ENCODE measurements at regions not wholly inside any gene's neighbourhood (a gene's known extent, or its start where the extent isn't known, plus 50 kb on each side); places are given as distances from the start of the nearest gene placed in this dataset.

GRCh38 chr15:94683902-94684301 is 452.5 kb downstream of the MCTP2 start:
- no peak for DNase-seq

DNA sequence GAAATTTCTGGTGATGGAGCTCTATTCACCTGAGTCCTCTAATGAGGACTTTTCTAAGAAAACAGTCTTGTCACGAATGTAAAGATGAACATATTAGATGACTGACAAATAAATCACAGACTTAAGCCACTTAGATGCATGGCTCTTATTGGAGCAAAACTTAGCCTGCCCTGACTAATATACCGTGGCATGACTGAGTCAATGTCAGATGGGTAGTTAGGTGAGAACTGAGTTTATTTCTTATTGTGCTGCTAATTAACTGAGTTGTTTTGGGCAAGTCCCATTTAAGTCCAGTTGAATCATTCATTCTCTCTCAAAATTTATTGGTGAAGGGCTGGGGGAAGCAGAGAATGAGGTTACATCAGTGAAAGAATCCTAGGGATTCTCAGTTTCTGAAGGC is 459.8 kb downstream of the MCTP2 start:
- DNase-seq: no peak

- no peak for DNase-seq
Measured at GRCh38 chr15:94692710-94693109, 461.3 kb downstream of the MCTP2 start.

GRCh38 chr15:94700211-94700610 is 468.9 kb downstream of the MCTP2 start:
- no peak for DNase-seq

DNA sequence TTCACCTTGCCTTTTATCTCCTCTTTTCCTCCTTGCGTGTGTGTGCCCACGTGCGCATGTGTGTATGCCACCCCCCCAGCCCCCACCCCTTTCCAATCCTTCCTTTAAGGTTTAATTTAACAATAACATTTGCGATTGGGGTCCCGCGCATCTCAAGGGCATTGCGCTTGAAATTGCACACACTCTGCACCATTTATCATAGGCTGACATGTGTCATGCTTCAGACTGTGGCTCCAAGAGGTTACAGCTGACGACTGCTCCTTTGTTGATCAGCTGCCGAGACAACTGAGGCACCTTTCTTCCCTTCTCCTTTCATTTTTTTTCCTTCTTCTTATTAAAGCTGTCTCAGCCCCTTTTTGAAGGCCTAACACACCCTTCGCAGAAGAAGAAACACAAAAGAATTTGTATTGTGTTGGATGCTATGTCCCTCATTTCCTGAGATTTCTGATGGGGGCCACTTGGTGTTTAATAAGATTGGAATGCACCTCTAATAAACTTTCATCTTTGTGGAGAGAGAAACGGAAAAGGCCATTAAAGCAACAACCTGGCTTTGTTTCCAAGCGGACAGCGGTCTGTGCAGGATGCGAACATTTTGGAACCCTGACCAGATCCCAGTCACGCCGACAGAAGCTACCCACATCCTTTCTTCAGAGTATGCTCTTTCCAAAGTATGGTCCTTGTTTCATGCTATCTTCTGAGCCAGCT is 470.1 kb downstream of the MCTP2 start:
- DNase-seq: no peak

DNA sequence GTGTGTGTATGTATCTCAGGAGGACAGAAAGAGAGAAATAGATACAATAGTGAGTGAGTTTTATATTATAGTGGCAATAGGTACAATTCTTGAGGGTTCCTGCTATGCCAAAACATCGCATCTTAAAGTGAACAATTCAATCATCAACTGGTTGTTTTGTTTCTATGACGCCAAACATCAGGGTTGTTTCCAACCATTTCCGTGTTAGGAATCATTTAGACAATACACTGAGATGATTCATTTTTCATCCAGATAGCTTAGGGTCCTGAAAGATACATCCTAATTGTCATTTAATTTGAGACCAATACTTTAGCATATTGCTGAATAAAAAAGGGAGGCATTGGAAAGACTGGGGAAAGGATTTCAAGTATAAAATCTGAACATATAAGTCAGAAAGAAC is 472.2 kb downstream of the MCTP2 start:
- DNase-seq: no peak

DNA sequence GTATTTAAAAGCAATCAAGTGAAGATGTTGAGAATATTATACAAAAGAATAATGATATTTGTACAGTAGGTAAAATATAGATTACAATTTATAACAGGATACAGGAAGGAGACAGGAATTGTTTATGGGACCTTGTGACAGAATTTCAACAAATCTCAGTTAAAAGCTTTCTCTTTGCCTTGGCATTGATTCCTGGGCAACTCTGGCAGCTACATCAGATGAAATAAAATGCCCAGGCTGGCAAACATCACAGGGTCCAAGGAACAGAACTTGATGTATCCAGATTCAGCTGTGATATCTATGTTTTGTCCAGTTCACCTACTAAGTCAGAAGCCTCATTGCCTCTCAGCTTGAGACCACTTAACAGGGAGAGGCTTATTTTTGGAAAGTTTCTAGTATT is 473.1 kb downstream of the MCTP2 start:
- DNase-seq: no peak

DNA sequence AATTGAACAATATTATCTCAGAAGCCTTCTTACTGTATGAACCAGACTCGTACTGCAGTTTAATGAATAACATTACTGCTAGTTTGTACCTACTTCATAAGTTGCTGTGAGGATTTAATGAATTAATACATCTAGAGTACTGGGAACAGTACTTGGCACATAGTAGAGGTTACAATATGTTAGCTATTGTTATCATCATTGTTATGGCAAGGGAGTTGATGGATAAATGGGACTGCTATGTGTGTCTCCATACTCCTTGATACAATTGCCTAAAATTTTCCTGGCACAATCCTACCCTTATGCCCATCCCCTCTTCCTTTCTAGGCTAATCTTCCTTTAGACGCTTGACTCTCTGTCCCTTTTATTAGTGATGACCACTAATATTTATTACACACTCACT is 473.6 kb downstream of the MCTP2 start:
- DNase-seq: no peak

DNA sequence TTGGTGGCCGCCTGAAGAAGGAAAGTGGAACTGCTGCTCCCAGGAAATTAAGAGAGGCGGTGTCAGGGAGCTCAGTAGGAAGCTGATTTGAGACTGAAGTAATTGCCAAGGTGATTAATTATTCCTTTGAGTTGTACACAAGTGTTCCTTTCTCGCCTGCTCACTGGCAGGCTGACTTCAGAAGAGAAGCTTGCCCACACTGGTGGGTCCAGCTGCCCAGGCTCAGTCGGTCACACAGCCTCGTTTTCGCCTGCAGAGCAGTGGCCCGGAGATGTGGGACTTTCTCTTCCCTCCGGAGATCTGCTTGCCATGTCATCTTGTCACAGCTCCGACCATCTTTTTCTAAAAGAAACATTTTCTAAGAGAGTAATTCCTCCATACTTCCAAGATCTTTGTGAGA is 478.0 kb downstream of the MCTP2 start:
- DNase-seq: no peak

DNA sequence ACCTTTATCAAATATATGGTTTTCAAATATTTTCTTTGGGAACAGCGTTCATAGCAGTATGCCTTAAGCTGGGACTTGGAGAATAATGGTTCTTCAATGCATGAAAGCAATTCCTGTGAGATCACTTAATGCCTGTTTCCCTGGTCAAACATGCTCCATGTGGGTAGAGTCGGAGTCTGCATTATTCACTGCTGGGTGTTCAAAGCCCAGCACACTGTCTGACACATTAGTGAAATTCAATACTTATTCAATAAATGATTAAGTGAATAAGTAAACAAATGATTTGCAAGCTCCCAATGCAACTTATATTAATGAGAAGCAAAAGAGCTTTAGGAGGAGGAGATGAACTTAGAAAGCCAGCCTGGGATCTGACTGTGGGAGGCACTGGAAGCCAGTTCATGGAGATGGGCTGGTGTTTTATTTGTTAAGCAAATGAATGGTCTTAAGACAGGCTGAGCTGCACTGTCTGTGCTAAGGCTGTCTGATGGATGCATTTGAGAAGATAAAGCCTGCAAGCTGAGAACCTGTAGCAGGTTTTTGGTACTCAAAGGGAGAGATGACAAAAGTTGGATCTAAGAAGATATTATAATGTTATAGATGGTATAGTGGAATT is 490.8 kb downstream of the MCTP2 start:
- DNase-seq: no peak

DNA sequence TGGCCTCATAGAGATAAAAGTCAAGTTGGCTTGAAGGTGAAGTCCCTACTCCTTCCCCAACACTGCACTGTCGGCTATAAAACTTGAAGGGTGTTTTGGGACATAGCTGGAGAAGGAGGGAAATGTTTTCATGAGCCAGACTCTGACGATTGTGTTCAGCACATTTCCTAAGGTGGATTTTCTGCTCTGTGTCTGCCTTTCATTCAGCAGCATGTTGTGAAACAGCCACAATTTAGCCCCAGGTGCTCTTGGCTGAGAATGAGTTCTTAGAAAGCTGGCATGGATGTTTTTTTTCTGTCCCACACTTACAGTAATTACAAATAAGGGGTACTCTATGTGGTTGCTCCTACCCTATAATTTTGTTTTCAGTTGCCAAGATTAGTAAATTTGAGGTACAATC is 492.4 kb downstream of the MCTP2 start:
- DNase-seq: no peak

- DNase-seq: no peak
Measured at GRCh38 chr15:94731286-94731685, 499.9 kb downstream of the MCTP2 start.

GRCh38 chr15:94734460-94734859 is 503.1 kb downstream of the MCTP2 start:
- DNase-seq: no peak

GRCh38 chr15:94736236-94736635 is 504.9 kb downstream of the MCTP2 start:
- no peak for DNase-seq

GRCh38 chr15:94739639-94740038 is 508.3 kb downstream of the MCTP2 start:
- DNase-seq: no peak

GRCh38 chr15:94740469-94740868 is 509.1 kb downstream of the MCTP2 start:
- DNase-seq: no peak

GRCh38 chr15:94743668-94744067 is 512.3 kb downstream of the MCTP2 start:
- no peak for DNase-seq

DNA sequence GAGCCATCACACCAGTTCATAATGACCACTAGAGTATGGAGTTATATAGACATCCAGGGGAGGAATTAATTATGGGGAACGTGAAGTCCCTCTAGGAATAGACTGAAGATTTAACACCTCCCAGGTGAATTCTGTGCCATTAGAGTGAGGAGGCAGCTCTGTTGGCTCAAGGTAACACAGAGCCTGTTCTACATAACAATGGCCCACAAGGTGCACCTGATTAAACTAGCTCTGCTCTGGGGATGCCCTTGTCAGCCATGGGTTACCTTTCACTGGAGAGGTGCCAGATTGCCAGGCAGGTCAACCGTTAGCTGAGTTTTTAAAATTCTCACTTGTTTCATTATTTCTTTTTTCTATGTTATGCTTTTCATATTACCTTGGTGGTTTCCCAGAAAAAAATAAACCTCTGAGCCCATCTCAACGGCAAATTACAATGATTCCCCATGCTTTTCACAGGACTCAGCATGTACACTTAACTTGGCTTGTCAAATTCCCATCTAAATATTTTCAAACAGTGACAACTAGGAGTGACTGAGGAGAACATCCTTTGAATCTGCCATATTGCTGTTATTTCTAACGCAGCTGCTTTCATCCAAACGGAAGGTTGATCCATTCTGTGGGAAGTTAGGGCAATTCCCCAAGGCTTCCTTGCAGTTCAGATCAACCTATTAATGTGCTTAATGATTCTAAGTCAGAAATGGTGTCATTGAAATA is 512.9 kb downstream of the MCTP2 start:
- DNase-seq: no peak

DNA sequence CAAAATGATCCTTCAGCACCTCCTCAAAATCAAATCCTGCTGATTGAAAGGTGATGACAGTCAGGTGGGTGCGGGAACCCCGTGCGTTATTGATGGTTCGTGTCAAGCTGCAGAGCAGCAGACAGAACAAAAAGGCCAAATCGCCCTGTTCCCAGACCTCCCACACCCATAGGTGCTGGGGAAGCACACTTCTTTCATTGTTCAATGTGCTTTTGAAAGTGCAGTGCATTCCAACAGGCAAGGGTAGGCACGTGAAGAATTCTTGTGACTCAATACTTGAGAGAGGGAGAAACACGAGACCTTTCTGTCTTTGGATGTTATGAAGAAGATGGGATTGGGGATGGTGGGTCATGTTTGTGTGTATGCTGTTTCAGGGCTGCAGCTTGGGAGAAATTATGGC is 514.0 kb downstream of the MCTP2 start:
- no peak for DNase-seq

- no peak for DNase-seq
Measured at GRCh38 chr15:94747510-94747909, 516.1 kb downstream of the MCTP2 start.

- DNase-seq: no peak
Measured at GRCh38 chr15:94749811-94750617, 518.7 kb downstream of the MCTP2 start.

DNA sequence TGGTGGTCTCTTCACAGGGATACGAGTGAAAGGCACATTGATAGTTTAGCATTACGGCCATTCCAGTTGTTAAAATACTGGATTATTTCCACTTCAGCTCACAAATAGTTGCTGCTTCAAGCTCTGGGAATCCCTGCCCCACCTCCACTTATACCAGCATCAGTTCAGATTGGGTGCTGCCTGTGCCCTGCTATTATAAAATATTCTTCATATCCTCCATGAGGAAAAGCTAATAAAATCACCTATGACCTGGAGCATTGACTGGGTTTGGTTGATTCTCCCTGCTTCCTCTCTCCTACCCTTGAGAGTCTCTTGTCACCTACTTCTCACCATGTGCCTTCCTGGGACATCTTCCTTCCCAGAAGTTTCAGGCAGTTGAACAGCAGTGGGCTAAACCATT is 529.0 kb downstream of the MCTP2 start:
- DNase-seq: no peak

- DNase-seq: no peak
Measured at GRCh38 chr15:94761574-94761973, 530.2 kb downstream of the MCTP2 start.

DNA sequence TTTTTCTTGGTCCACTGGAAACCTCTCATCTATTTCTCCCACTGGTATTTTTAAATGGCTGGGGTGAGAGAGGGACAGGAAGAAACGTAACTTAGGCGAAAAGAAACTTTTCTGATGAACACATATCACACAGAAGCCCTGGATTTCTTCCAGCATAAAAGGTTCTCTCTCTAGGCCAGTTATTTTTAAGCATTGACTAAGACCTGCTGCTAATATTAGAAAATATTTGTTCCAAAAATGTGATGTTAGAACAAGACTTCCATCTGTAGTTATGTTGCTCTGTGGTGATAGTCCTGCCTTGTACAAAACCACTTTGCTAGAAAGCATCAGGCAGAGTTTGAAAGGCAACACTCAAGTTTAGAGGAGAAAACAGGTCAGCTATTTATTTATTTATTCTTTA is 537.7 kb downstream of the MCTP2 start:
- DNase-seq: no peak

All from activated CD4-positive, alpha-beta T cell treated with anti-CD3 and anti-CD28 coated beads, Interleukin-10, Interleukin-2, amounts not matched to agents 100 ng/mL and 50 ng/mL, durations not matched to agents 16 hours and 8 hours (primary cell).